ENCODE measurements at regions not wholly inside any gene's neighbourhood (a gene's known extent, or its start where the extent isn't known, plus 50 kb on each side); places are given as distances from the start of the nearest gene placed in this dataset.

DNA sequence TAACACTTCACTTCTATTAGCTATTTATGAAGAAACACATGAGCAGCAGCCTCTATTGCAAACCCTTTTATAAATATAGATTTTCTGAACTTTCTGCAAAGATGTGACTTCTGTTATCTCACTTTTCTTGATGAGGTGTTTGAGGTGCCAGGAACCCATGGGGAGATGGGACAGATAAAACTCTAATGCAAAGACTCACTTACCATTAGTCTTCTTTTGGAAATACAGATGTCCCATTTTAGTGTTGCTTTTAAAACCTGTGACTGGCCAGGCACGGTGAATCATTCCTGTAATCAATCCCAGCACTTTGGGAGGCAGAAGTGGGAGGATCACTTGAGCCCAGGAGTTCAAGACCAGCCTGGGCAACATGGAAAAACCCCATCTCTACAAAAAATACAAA, 171.3 kb upstream of the GAS1 start:
- TF ChIP-seq, protein P1, sequence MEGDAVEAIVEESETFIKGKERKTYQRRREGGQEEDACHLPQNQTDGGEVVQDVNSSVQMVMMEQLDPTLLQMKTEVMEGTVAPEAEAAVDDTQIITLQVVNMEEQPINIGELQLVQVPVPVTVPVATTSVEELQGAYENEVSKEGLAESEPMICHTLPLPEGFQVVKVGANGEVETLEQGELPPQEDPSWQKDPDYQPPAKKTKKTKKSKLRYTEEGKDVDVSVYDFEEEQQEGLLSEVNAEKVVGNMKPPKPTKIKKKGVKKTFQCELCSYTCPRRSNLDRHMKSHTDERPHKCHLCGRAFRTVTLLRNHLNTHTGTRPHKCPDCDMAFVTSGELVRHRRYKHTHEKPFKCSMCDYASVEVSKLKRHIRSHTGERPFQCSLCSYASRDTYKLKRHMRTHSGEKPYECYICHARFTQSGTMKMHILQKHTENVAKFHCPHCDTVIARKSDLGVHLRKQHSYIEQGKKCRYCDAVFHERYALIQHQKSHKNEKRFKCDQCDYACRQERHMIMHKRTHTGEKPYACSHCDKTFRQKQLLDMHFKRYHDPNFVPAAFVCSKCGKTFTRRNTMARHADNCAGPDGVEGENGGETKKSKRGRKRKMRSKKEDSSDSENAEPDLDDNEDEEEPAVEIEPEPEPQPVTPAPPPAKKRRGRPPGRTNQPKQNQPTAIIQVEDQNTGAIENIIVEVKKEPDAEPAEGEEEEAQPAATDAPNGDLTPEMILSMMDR (IDR thresholded peaks at IDR 0.05 in 8 of 11, conservative IDR thresholded peaks at IDR 0.05 in 3 of 11): no peak
- no peak for TF ChIP-seq POLR2AphosphoS5 (IDR thresholded peaks at IDR 0.05)
